ENCODE measurements at regions not wholly inside any gene's neighbourhood (a gene's known extent, or its start where the extent isn't known, plus 50 kb on each side); places are given as distances from the start of the nearest gene placed in this dataset.
"Not testable (repeated sequence)": the region's sequence is repeated elsewhere in the genome, so short reads cannot be mapped to it uniquely, and the experiment has no call there.

- in situ Hi-C loops (cut with HindIII; ENCODE audit: low sequenced_read_pairs): no loop called here
- no peak for DNase-seq (ENCODE audit: low read depth, low spot score)
- no peak for TF ChIP-seq CTCF (IDR thresholded peaks at IDR 0.05; ENCODE audit: low read depth, low read length)
- H3K4me3 ChIP-seq (ENCODE audit: low read depth, low read length): no peak overlapping the region
Measured at GRCh38 chr2:163944347-163944737, 208.5 kb upstream of the FIGN start.

GRCh38 chr2:163943403-163944346 lies 207.9 kb upstream of the FIGN start:
- H3K4me3 ChIP-seq (ENCODE audit: low read depth, low read length): no peak overlapping the region
- TF ChIP-seq CTCF (IDR thresholded peaks at IDR 0.05; ENCODE audit: low read depth, low read length): no peak
- in situ Hi-C loops (cut with HindIII; ENCODE audit: low sequenced_read_pairs): no loop called here
- DNase-seq (ENCODE audit: low read depth, low spot score): no peak

- no peak for DNase-seq (ENCODE audit: low read depth, low spot score)
- TF ChIP-seq CTCF (IDR thresholded peaks at IDR 0.05; ENCODE audit: low read depth, low read length): no peak
- H3K4me3 ChIP-seq (ENCODE audit: low read depth, low read length): no peak overlapping the region
- in situ Hi-C loops (cut with HindIII; ENCODE audit: low sequenced_read_pairs): no loop called here
Measured at GRCh38 chr2:163934131-163934530, 198.3 kb upstream of the FIGN start.

- no peak overlapping the region for H3K4me3 ChIP-seq (ENCODE audit: low read depth, low read length)
- DNase-seq (ENCODE audit: low read depth, low spot score): no peak
- in situ Hi-C loops (cut with HindIII; ENCODE audit: low sequenced_read_pairs): no loop called here
Measured at GRCh38 chr2:163919717-163920116, 183.9 kb upstream of the FIGN start.

GRCh38 chr2:163914486-163914885 lies 178.7 kb upstream of the FIGN start:
- DNase-seq (ENCODE audit: low read depth, low spot score); in situ Hi-C loops (cut with HindIII; ENCODE audit: low sequenced_read_pairs); H3K4me3 ChIP-seq (ENCODE audit: low read depth, low read length): not testable (repeated sequence)

More at GRCh38 chr2:163919717-163920116, 183.9 kb upstream of the FIGN start:
- no peak for TF ChIP-seq CTCF (IDR thresholded peaks at IDR 0.05; ENCODE audit: low read depth, low read length)

GRCh38 chr2:163913532-163913944 lies 177.7 kb upstream of the FIGN start:
- DNase-seq (ENCODE audit: low read depth, low spot score); in situ Hi-C loops (cut with HindIII; ENCODE audit: low sequenced_read_pairs); H3K4me3 ChIP-seq (ENCODE audit: low read depth, low read length): not testable (repeated sequence)

- no peak overlapping the region for H3K4me3 ChIP-seq (ENCODE audit: low read depth, low read length)
- in situ Hi-C loops (cut with HindIII; ENCODE audit: low sequenced_read_pairs): no loop called here
- DNase-seq (ENCODE audit: low read depth, low spot score): no peak
- no peak for TF ChIP-seq CTCF (IDR thresholded peaks at IDR 0.05; ENCODE audit: low read depth, low read length)
Measured at GRCh38 chr2:163909411-163910080, 173.7 kb upstream of the FIGN start.
